Suppressor macrophage (primary cell): ENCODE measurements at regions not wholly inside any gene's neighbourhood (a gene's known extent, or its start where the extent isn't known, plus 50 kb on each side); places are given as distances from the start of the nearest gene placed in this dataset.
"Not testable (repeated sequence)": the region's sequence is repeated elsewhere in the genome, so short reads cannot be mapped to it uniquely, and the experiment has no call there.

Experiments
- DNase-seq, 4 experiments: peaks; one replicate each; pipeline ENCODE4 v3.0.0-alpha.2; 2020 to 2022

- DNase-seq, result no peak
These were observed 616.5 kb downstream of the C6orf118 start for GRCh38 chr6:164692772-164693510.

- DNase-seq, result no peak
These were observed 618.5 kb downstream of the C6orf118 start for GRCh38 chr6:164690702-164691500.

GRCh38 chr6:164690241-164690640, 619.2 kb downstream of the C6orf118 start:
- DNase-seq, result no peak

- no peak for DNase-seq
These were observed 644.1 kb downstream of the C6orf118 start for GRCh38 chr6:164665328-164665727.

- no peak for DNase-seq
These were observed 645.8 kb downstream of the C6orf118 start for GRCh38 chr6:164663634-164664033.

GRCh38 chr6:164661716-164662115, 647.7 kb downstream of the C6orf118 start:
- no peak for DNase-seq

GRCh38 chr6:164660781-164661180, 648.6 kb downstream of the C6orf118 start:
- no peak for DNase-seq

GRCh38 chr6:164640956-164641355, 668.4 kb downstream of the C6orf118 start:
- no peak for DNase-seq

- DNase-seq, result no peak
These were observed 681.0 kb downstream of the C6orf118 start for GRCh38 chr6:164628302-164628931.

GRCh38 chr6:164616917-164617524, 692.4 kb downstream of the C6orf118 start:
- DNase-seq, result no peak

- no peak for DNase-seq
These were observed 696.7 kb downstream of the C6orf118 start for GRCh38 chr6:164612751-164613150.

- DNase-seq, result not testable (repeated sequence)
These were observed 698.5 kb downstream of the C6orf118 start for GRCh38 chr6:164610859-164611258.

- DNase-seq, result not testable (repeated sequence)
These were observed 707.0 kb downstream of the C6orf118 start for GRCh38 chr6:164602415-164602814.

GRCh38 chr6:164581563-164581962, 727.8 kb downstream of the C6orf118 start:
- DNase-seq, result no peak

GRCh38 chr6:164579035-164579434, 730.4 kb downstream of the C6orf118 start:
- DNase-seq, result no peak

GRCh38 chr6:164578616-164579015, 730.8 kb downstream of the C6orf118 start:
- DNase-seq, result no peak

GRCh38 chr6:164570801-164571200, 738.6 kb downstream of the C6orf118 start:
- DNase-seq, result no peak

GRCh38 chr6:164569509-164569908, 739.9 kb downstream of the C6orf118 start:
- no peak for DNase-seq

- DNase-seq, result no peak
These were observed 745.5 kb downstream of the C6orf118 start for GRCh38 chr6:164563924-164564323.

- no peak for DNase-seq
These were observed 747.7 kb downstream of the C6orf118 start for GRCh38 chr6:164561656-164562055.

GRCh38 chr6:164554700-164555476, 754.5 kb downstream of the C6orf118 start:
- DNase-seq, result no peak

GRCh38 chr6:164554226-164554625, 755.2 kb downstream of the C6orf118 start:
- DNase-seq, result no peak
